Esophagus (tissue), 2 donors: ENCODE measurements at regions not wholly inside any gene's neighbourhood (a gene's known extent, or its start where the extent isn't known, plus 50 kb on each side); places are given as distances from the start of the nearest gene placed in this dataset.

ENCODE experiments used
- H3K27ac ChIP-seq, 2 donors: one replicate each; pipeline ENCODE4 v1.5.1; 2013; ENCODE audit warnings: low read depth in 2 of 2, mild to moderate bottlenecking in 2 of 2, inconsistent platforms in 1 of 2, low read length in 1 of 2, moderate library complexity in 1 of 2
- H3K27me3 ChIP-seq, 2 donors: one replicate each; pipeline ENCODE4 v1.6.1; 2013; ENCODE audit warnings: low read length in 2 of 2, control low read depth in 1 of 2, mild to moderate bottlenecking in 1 of 2; ENCODE audit not compliant: insufficient read depth in 2 of 2, control insufficient read depth in 1 of 2
- H3K36me3 ChIP-seq, 2 donors: one replicate each; pipeline ENCODE4 v1.6.1; 2013; ENCODE audit warnings: low read length in 1 of 2; ENCODE audit not compliant: control insufficient read depth in 2 of 2, insufficient read depth in 2 of 2
- H3K4me1 ChIP-seq, 2 donors: one replicate each; pipeline ENCODE4 v1.6.1; 2013; ENCODE audit warnings: low read length in 1 of 2; ENCODE audit not compliant: control insufficient read depth in 2 of 2, insufficient read depth in 2 of 2
- H3K4me3 ChIP-seq, 2 donors: one replicate each; pipeline ENCODE4 v1.5.1; 2013; ENCODE audit warnings: low read length in 2 of 2, mild to moderate bottlenecking in 2 of 2, low read depth in 1 of 2, moderate library complexity in 1 of 2
- H3K9me3 ChIP-seq, 2 donors: one replicate each; pipeline ENCODE4 v1.6.1; 2013; ENCODE audit warnings: mild to moderate bottlenecking in 2 of 2, low read depth in 1 of 2, low read length in 1 of 2, moderate library complexity in 1 of 2; ENCODE audit not compliant: control insufficient read depth in 2 of 2, insufficient read depth in 1 of 2
- WGBS, 2 donors: extraction: QIAGEN DNeasy Blood & Tissue Kit; methylation state at CpG; one replicate each; pipeline ENCODE4 v1.1.7; 2013; 5-methylcytosine and 5-hydroxymethylcytosine counted together
- donor health status: healthy with polysubstance abuse.
- donor health status: Bipolar disorder and iron deficiency.

DNA sequence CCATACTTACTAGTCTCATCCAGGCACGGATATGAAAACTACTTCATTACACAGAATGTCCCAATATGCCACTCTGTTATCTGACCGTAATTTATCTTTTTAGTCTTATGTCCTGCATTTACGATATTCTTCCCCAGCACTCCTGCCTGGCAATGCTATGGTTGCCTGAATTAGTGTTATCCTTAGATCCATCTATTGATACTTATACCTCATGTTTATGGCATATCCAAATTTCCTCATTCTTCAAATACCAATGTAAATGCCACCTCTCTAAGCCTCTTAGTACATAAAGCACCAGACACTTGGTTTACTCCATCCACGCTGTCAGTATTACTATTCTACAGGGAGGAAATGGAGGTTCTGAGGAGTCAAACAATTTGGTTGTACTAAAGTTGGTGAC lies 507.8 kb upstream of the NMUR2 start:
- 66 to 71% methylated on average over 4 of the region's 4 CpGs for WGBS, 2 donors
- Histone ChIP-seq H3K4me1 (no peaks in the 10 kb centered on the region), H3K27ac (no peak overlapping the region), H3K9me3 (no peaks in the 10 kb centered on the region), H3K27me3 (no peaks in the 10 kb centered on the region), H3K36me3 (no peaks in the 10 kb centered on the region), H3K4me3 (no peak overlapping the region)

DNA sequence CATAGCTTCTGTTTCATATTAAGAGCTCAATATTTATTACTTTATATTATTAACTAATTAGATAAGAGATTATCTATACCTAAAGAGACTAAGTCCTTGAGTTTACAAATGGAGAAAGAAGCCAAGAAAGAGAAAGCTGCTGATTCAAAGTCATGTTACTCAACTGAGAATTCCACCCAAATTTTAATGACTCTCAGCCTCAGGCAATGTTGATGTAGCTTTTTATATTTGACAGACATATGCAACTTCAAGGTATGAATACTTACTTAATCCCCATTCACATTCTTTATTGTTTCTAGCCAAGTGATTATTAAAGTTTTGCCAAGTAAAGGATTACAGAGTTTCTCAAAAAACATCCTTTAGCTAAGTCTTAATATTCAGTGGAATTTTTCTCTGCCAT lies 527.5 kb upstream of the NMUR2 start:
- Histone ChIP-seq H3K27ac (no peak overlapping the region), H3K27me3 (no peaks in the 10 kb centered on the region)

DNA sequence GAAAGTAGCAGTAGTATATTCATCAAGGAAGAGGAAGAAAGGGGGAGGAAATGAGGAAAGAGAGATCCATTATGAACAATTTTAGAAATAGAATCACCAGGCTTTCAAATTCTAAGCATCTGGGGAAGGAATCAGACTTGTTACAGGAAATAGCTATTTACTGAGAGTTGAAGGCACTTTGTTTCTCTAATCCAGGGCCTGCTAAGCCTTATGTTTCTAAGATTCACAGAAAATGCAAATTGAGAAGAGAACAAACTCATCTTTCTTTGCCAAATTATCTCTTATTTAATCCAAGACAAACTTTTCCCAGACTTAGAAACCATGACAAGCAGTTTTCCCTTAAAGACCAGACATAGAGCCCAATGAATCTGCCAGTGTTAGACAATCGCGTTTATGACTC lies 528.0 kb upstream of the NMUR2 start:
- Histone ChIP-seq H3K27ac (no peak overlapping the region), H3K27me3 (no peaks in the 10 kb centered on the region), H3K4me1 (no peaks in the 10 kb centered on the region), H3K9me3 (no peaks in the 10 kb centered on the region), H3K4me3 (no peak overlapping the region), H3K36me3 (no peaks in the 10 kb centered on the region)
- WGBS, 2 donors = 53 to 55% methylated on average over 2 of the region's 2 CpGs

More for the DNA sequence above, 527.5 kb upstream of the NMUR2 start:
- H3K4me3 ChIP-seq = no peak overlapping the region
- H3K9me3 ChIP-seq = no peaks in the 10 kb centered on the region
- no peaks in the 10 kb centered on the region for H3K36me3 ChIP-seq
- no peaks in the 10 kb centered on the region for H3K4me1 ChIP-seq

DNA sequence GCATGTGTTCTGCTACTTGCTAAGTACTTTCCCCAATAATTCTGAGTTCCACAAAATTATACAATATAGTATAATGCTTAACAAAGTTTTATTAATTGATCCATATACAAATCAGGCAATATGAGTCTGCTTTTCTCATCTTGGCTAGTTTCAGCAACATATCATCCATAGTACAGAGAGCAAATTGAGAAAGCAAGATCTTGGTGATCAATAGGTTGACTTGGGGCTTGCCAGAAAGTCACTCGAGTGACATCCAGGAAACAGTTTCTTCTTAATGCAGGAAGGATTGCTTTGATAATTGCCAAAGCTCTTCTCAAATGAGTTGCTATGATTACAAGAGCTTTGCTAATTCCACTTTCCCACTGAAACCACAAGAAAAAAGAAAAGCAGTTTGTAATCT lies 533.6 kb upstream of the NMUR2 start:
- no peaks in the 10 kb centered on the region for H3K9me3 ChIP-seq
- no peaks in the 10 kb centered on the region for H3K4me1 ChIP-seq

DNA sequence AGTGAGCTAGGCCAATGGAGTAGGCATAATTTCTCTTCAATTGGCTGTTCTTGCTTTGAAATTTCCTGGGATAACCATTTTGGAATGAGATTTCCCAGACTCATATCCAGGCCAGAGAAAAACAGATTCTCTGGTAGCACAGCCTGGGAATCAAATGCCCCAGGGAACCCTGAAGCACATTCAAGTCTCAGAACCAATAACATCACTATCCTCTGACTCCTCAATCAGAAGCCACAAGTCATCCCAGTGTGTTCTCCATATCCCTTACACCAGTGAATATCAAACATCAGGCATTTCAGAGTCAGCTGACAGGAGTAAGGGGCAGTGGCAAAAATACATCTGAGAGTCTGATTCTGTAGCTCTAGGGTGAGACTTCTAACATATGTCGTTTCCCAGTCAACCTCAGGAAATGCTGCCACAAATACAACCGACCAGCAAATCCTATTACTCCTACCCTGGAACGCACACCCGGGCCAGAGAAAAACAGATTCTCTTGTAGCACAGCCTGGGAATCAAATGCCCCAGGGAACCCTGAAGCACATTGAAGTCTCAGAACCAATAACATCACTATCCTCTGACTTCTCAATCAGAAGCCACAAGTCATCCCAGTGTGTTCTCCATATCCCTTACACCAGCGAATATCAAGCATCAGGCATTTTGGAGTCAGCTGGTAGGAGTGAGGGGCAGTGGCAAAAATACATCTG lies 537.7 kb upstream of the NMUR2 start:
- Histone ChIP-seq H3K36me3 (no peaks in the 10 kb centered on the region), H3K4me1 (no peaks in the 10 kb centered on the region), H3K27ac (no peak overlapping the region), H3K4me3 (no peak overlapping the region), H3K27me3 (no peaks in the 10 kb centered on the region), H3K9me3 (no peaks in the 10 kb centered on the region)
- WGBS, 2 donors = 73% methylated on average over 5 of the region's 5 CpGs

More for the DNA sequence above, 533.6 kb upstream of the NMUR2 start:
- no peaks in the 10 kb centered on the region for H3K36me3 ChIP-seq
- 86 to 95% methylated on average over 1 of the region's 1 CpG for WGBS, 2 donors
- no peak overlapping the region for H3K27ac ChIP-seq
- no peak overlapping the region for H3K4me3 ChIP-seq
- no peaks in the 10 kb centered on the region for H3K27me3 ChIP-seq

DNA sequence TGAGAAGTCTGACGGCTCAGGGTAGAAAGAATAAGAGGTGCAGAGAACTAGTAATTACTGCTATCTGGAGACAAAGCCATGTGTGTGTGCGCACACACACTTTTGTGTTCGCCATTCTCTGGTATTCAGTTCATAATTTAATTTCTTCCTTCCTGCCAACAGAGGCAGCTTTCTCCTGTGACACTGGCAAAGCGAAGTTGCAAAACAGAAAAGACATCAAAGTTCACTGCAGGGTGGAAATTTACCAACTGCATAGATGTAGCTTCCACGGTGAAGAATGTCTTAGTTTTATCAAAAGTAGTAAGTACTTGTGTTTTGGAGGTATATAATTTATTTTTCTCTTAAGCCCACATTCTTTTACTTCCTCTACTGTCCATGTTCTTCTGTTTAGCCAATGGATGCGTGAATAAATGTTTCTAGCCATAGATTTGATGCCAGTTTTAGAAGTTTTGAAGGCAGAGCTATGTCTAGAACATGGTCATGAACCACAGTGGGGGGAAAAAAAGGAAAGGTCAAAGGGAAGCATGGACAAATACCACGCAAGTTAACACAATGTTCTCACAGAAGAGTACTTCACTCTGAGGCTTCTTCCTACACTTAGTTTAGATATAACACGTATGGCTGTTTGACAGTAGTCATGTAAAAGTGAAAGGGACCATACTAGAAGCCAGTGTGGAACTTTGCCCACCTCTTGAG lies 536.5 kb upstream of the GRIA1 start:
- Histone ChIP-seq H3K4me3 (no peak overlapping the region), H3K4me1 (no peaks in the 10 kb centered on the region), H3K9me3 (no peaks in the 10 kb centered on the region), H3K27me3 (no peaks in the 10 kb centered on the region), H3K27ac (no peak overlapping the region), H3K36me3 (no peaks in the 10 kb centered on the region)
- 74 to 76% methylated on average over 8 of the region's 8 CpGs for WGBS, 2 donors

DNA sequence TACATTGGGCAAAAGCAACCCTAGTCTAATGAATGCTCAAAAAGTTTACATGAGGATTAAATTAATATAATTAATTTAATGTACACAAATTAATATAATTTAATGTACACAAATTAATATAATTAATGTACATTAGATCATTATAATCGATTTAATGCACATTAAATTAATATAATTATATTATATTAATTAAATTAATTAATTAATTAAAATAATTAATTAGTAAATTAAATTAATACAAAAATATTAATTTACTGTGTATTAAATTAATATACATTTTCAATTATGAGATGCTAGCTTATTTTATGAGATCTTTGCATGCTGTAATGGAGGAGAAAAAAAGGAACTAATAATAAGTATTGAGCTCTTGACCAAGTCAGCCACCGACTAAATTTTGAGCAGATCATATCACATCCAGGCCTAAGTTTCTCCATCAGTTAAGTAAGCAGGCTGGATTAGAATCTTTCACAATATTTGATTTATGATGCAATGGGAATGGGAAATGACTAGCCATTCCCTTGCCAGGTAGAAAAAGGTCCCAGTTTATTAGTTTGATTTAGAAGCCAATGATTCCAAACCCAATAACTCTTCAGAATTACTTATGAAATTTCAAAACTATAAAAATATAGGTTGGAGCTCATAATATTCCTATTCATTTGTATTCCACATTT lies 533.4 kb upstream of the GRIA1 start:
- no peaks in the 10 kb centered on the region for H3K4me1 ChIP-seq
- no peaks in the 10 kb centered on the region for H3K27me3 ChIP-seq
- no peak overlapping the region for H3K27ac ChIP-seq
- 75 to 78% methylated on average over 2 of the region's 2 CpGs for WGBS, 2 donors
- H3K4me3 ChIP-seq = no peak overlapping the region
- H3K9me3 ChIP-seq = no peaks in the 10 kb centered on the region
- H3K36me3 ChIP-seq = no peaks in the 10 kb centered on the region

DNA sequence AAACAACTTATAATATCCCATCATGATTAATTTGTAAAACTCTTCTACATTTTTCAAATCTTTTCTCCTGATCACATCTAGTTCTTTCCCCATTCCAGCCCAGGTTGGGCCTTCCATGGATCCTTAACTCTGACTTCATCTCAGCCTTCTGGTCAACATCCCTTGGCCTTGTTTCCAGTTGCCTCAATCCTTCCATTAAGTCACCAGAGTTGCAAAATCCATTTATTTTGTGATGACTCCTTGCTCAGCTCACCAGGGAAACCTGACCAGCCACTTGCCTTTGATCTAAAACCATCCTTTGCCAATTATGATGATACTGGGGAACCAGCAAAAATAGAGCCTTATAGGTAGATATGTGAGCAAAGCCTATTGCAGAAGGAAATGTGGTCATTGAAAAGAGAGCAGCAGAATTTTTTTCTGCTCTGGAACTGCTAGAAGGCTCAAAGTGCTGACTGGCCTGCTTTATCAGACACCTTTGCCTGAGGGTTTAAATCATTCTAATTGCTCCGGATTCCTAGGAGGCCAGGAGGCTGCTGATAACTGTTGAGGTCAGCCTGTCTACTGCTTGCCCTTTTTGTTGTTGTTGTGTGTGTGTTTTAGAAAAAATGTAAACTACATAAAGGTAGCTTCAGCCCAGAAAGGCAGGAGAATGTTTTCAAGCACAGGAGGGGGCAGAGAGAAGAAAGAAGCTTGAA lies 512.2 kb upstream of the GRIA1 start:
- 37 to 39% methylated on average over 1 of the region's 1 CpG for WGBS, 2 donors
- no peak overlapping the region for H3K4me3 ChIP-seq
- H3K4me1 ChIP-seq = no peaks in the 10 kb centered on the region
- no peak overlapping the region for H3K27ac ChIP-seq
- no peaks in the 10 kb centered on the region for H3K9me3 ChIP-seq
- H3K27me3 ChIP-seq = no peaks in the 10 kb centered on the region
- H3K36me3 ChIP-seq = no peaks in the 10 kb centered on the region

DNA sequence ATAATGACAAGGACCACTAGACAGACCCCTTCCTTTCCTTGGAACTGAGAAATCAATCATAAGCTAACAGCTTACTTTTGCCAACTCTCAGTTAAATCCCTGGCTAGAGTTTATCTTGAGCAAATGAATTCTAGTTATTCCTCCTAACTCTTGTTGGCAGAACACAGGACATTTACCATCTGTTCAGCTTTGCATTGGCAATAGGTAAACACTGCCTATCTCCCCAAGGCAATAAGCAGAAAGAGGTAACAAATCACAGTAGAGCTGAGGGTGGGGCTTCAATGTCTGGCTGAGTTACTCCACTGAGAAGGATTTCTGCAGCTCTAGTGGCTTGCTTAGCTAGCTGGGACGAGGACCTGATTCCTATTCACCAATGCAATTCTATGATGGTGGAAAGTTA lies 503.3 kb upstream of the GRIA1 start:
- Histone ChIP-seq H3K27ac (no peak overlapping the region), H3K36me3 (no peaks in the 10 kb centered on the region)
- 15 to 25% methylated on average over 1 of the region's 1 CpG for WGBS, 2 donors

More for the DNA sequence above, 503.3 kb upstream of the GRIA1 start:
- Histone ChIP-seq H3K27me3 (no peaks in the 10 kb centered on the region), H3K4me3 (no peak overlapping the region), H3K4me1 (no peaks in the 10 kb centered on the region), H3K9me3 (no peaks in the 10 kb centered on the region)
